Panc1 (cell line): ENCODE measurements at regions not wholly inside any gene's neighbourhood (a gene's known extent, or its start where the extent isn't known, plus 50 kb on each side); places are given as distances from the start of the nearest gene placed in this dataset.

Source experiments
- ATAC-seq: fragments of 200-7000 bp; cut with Tn5 transposase; 2 replicates; pipeline ENCODE4 v1.9.1; 2020; ENCODE audit warnings: mild to moderate bottlenecking, moderate library complexity
- BruUV-seq: library from RNA; stranded (reverse); fragments of 400-500 nt; replicated peaks from 2 replicates; lab custom pipeline; 2021; lab: Mats Ljungman, UMichigan
- CTCF ChIA-PET: fragments of 300-600 bp; sonication (Branson Sonifier 250); formaldehyde crosslinking; loops from one replicate; lab custom pipeline; 2022; ENCODE audit warnings: antibody characterized with exemption; lab: Charles Lee
- POLR2A ChIA-PET: fragments of 300-600 bp; sonication (Branson Sonifier 250); formaldehyde crosslinking; loops from one replicate; lab custom pipeline; 2022; ENCODE audit warnings: antibody characterized with exemption; lab: Charles Lee
- DNase-seq: peaks from one replicate; pipeline ENCODE4 v3.0.0-alpha.2; 2010; ENCODE audit warnings: low read depth, low spot score
- H3K27ac ChIP-seq: 2 replicates; pipeline ENCODE4 v1.5.1; 2011; ENCODE audit warnings: mild to moderate bottlenecking, low read length, inconsistent platforms
- H3K27me3 ChIP-seq: fragments of 200-500 bp; sonication (Bioruptor generic); 2 replicates; pipeline ENCODE4 v1.6.0; 2014; ENCODE audit warnings: low read length, inconsistent platforms; ENCODE audit not compliant: control insufficient read depth, insufficient read depth
- H3K36me3 ChIP-seq: fragments of 200-500 bp; sonication (Bioruptor generic); 2 replicates; pipeline ENCODE4 v1.5.1; 2014; ENCODE audit warnings: inconsistent platforms, mild to moderate bottlenecking, low read length, moderate library complexity; ENCODE audit not compliant: control insufficient read depth, insufficient read depth
- H3K4me1 ChIP-seq: 2 replicates; pipeline ENCODE4 v1.5.1; 2011; ENCODE audit warnings: inconsistent platforms, mild to moderate bottlenecking, low read length, moderate library complexity; ENCODE audit not compliant: control insufficient read depth, insufficient read depth
- H3K4me3 ChIP-seq, 2 experiments: 2 replicates each; pipeline ENCODE4 v1.5.1; 2011 to 2012; ENCODE audit warnings: low read depth in 2 of 2, low read length in 2 of 2, mild to moderate bottlenecking in 2 of 2, inconsistent platforms in 1 of 2, moderate library complexity in 1 of 2
- H3K9me3 ChIP-seq: fragments of 200-500 bp; sonication (Bioruptor generic); 2 replicates; pipeline ENCODE4 v1.5.1; 2014; ENCODE audit warnings: low read depth, mild to moderate bottlenecking, inconsistent platforms, low read length, moderate library complexity; ENCODE audit not compliant: control insufficient read depth, insufficient read depth
- POLR2AphosphoS5 ChIP-seq: IDR thresholded peaks from 2 replicates; pipeline ENCODE4 v1.6.1; 2012; ENCODE audit warnings: mild to moderate bottlenecking, low read depth, low read length, moderate library complexity
- SIN3A ChIP-seq: IDR thresholded peaks from 2 replicates; pipeline ENCODE4 v1.6.1; 2012; ENCODE audit warnings: low read depth, mild to moderate bottlenecking, low read length, moderate library complexity, borderline replicate concordance; ENCODE audit not compliant: insufficient read depth
- TCF7L2 ChIP-seq: IDR thresholded peaks from 2 replicates; pipeline ENCODE4 v1.6.1; 2011; ENCODE audit warnings: mild to moderate bottlenecking, low read depth, low read length, inconsistent platforms
- in situ Hi-C: cut with HindIII; loops from 2 replicates; pipeline ENCODE4 v1.10.0; 2016; ENCODE audit warnings: low sequenced_read_pairs, low pct_unique_long_range_greater_than_20kb
- intact Hi-C: fragments of 100-400 bp; cut with micrococcal nuclease; formaldehyde crosslinking; loops from one replicate; pipeline ENCODE4 v1.10.0; 2022; ENCODE audit not compliant: unreplicated experiment
- TF ChIP-seq, protein P1 (sequence below), 2 experiments: IDR thresholded peaks; 2 replicates each; pipeline ENCODE4 v1.6.1; 2011 to 2012; ENCODE audit warnings: low read depth in 2 of 2, control low read depth in 1 of 2, low read length in 1 of 2, mild to moderate bottlenecking in 1 of 2, moderate library complexity in 1 of 2; ENCODE audit not compliant: insufficient read depth in 1 of 2
- TF ChIP-seq, protein P2 (sequence below): fragments of 450-650 bp; IDR thresholded peaks from 2 replicates; pipeline ENCODE4 v1.5.1; 2017; ENCODE audit warnings: mild to moderate bottlenecking

DNA sequence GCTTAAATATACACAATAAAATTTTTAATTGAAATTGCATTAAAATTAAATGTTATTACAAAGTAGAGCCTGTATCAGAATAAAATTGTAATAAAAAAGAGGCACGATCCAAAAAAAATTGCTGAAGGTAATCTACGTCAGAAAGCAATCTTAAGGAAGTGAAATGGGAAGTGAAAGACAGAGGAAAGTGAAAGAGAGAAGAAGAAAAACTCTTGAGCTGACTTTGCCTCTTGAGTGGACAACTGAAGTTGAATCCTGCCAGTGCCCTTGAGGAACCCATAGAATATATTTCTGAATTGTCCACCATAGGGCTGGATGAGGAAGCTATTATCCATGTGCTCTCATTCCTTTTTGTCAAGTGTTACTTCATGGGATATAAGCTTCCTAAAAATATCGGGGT, 285.1 kb upstream of the STAC start:
- intact Hi-C loops: no loop called here
- Histone ChIP-seq H3K4me3 (no peak overlapping the region), H3K36me3 (no peaks in the 10 kb centered on the region), H3K4me1 (no peaks in the 10 kb centered on the region), H3K9me3 (no peaks in the 10 kb centered on the region), H3K27me3 (no peaks in the 10 kb centered on the region), H3K27ac (no peak overlapping the region)
- TF ChIP-seq TCF7L2 (no peak), SIN3A (no peak), POLR2AphosphoS5 (no peak)
- TF ChIP-seq, protein P1, sequence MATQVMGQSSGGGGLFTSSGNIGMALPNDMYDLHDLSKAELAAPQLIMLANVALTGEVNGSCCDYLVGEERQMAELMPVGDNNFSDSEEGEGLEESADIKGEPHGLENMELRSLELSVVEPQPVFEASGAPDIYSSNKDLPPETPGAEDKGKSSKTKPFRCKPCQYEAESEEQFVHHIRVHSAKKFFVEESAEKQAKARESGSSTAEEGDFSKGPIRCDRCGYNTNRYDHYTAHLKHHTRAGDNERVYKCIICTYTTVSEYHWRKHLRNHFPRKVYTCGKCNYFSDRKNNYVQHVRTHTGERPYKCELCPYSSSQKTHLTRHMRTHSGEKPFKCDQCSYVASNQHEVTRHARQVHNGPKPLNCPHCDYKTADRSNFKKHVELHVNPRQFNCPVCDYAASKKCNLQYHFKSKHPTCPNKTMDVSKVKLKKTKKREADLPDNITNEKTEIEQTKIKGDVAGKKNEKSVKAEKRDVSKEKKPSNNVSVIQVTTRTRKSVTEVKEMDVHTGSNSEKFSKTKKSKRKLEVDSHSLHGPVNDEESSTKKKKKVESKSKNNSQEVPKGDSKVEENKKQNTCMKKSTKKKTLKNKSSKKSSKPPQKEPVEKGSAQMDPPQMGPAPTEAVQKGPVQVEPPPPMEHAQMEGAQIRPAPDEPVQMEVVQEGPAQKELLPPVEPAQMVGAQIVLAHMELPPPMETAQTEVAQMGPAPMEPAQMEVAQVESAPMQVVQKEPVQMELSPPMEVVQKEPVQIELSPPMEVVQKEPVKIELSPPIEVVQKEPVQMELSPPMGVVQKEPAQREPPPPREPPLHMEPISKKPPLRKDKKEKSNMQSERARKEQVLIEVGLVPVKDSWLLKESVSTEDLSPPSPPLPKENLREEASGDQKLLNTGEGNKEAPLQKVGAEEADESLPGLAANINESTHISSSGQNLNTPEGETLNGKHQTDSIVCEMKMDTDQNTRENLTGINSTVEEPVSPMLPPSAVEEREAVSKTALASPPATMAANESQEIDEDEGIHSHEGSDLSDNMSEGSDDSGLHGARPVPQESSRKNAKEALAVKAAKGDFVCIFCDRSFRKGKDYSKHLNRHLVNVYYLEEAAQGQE (IDR thresholded peaks at IDR 0.05; ENCODE audit: insufficient read depth in 1 of 2, low read depth in 2 of 2, low read length in 1 of 2): no peak
- TF ChIP-seq, protein P2, sequence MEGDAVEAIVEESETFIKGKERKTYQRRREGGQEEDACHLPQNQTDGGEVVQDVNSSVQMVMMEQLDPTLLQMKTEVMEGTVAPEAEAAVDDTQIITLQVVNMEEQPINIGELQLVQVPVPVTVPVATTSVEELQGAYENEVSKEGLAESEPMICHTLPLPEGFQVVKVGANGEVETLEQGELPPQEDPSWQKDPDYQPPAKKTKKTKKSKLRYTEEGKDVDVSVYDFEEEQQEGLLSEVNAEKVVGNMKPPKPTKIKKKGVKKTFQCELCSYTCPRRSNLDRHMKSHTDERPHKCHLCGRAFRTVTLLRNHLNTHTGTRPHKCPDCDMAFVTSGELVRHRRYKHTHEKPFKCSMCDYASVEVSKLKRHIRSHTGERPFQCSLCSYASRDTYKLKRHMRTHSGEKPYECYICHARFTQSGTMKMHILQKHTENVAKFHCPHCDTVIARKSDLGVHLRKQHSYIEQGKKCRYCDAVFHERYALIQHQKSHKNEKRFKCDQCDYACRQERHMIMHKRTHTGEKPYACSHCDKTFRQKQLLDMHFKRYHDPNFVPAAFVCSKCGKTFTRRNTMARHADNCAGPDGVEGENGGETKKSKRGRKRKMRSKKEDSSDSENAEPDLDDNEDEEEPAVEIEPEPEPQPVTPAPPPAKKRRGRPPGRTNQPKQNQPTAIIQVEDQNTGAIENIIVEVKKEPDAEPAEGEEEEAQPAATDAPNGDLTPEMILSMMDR: no peak
- ATAC-seq (no peak), DNase-seq (no peak)
- BruUV-seq: no TSS peak
- ChIA-PET POLR2A (no interaction called here), CTCF (no interaction called here)
- in situ Hi-C loops: no loop called here

DNA sequence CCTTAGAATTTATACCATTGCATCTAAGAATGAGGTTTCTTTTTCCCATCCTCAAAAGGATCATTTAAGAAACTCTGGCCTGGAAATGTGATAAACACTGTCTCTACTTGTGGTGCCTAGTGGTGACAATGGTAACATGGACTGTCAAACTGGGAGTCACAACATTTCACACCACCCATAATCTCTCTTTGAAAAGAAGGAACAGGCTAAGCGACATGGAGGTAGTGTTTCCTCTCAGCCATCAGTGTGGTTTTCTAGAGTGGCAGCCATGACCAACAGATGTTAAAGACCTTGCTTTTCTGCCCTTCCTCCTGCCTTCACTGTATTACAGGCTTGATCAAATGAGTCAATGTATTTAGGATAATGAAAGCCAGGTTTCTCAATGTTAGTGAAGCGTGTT, 283.1 kb upstream of the STAC start:
- in situ Hi-C loops: no loop called here

More for the DNA sequence above, 283.1 kb upstream of the STAC start:
- no peaks in the 10 kb centered on the region for H3K36me3 ChIP-seq
- H3K27ac ChIP-seq: no peak overlapping the region
- H3K4me1 ChIP-seq: no peaks in the 10 kb centered on the region
- no peak for DNase-seq
- intact Hi-C loops: no loop called here
- no TSS peak for BruUV-seq
- no peaks in the 10 kb centered on the region for H3K9me3 ChIP-seq
- TF ChIP-seq TCF7L2 (no peak), POLR2AphosphoS5 (no peak), SIN3A (no peak)
- TF ChIP-seq, protein P2: no peak
- TF ChIP-seq, protein P1 (IDR thresholded peaks at IDR 0.05; ENCODE audit: insufficient read depth in 1 of 2, low read depth in 2 of 2, low read length in 1 of 2): no peak
- no peak overlapping the region for H3K4me3 ChIP-seq
- no peak for ATAC-seq
- ChIA-PET CTCF (no interaction called here), POLR2A (no interaction called here)
- no peaks in the 10 kb centered on the region for H3K27me3 ChIP-seq
